CD8-positive, alpha-beta memory T cell (primary cell): ENCODE measurements at regions not wholly inside any gene's neighbourhood (a gene's known extent, or its start where the extent isn't known, plus 50 kb on each side); places are given as distances from the start of the nearest gene placed in this dataset.

Experiments
- CTCF ChIA-PET: fragments of 350-600 bp; sonication (Branson Sonifier 250); formaldehyde crosslinking; loops from one replicate; lab custom pipeline; 2021; ENCODE audit warnings: antibody characterized with exemption; lab: Charles Lee
- POLR2A ChIA-PET: fragments of 350-600 bp; sonication (Branson Sonifier 250); formaldehyde crosslinking; loops from one replicate; lab custom pipeline; 2021; ENCODE audit warnings: antibody characterized with exemption; lab: Charles Lee
- DNase-seq, 5 donors: peaks; one replicate each; pipeline versions ENCODE4 v3.0.0 to v3.0.0-alpha.2; 2020 to 2022; ENCODE audit warnings: mixed read lengths in 1 of 5
- H3K27ac ChIP-seq: one replicate; pipeline ENCODE4 v1.7.0; 2013; ENCODE audit warnings: low read depth, mild to moderate bottlenecking, low read length, moderate library complexity
- H3K27me3 ChIP-seq: 2 replicates; pipeline ENCODE4 v1.7.0; 2013; ENCODE audit warnings: low read length, mild to moderate bottlenecking; ENCODE audit not compliant: insufficient read depth, poor library complexity, severe bottlenecking
- H3K36me3 ChIP-seq: 2 replicates; pipeline ENCODE4 v1.7.0; 2013; ENCODE audit warnings: mild to moderate bottlenecking, low read length, moderate library complexity; ENCODE audit not compliant: insufficient read depth
- H3K4me1 ChIP-seq: 2 replicates; pipeline ENCODE4 v1.7.0; 2013; ENCODE audit warnings: mild to moderate bottlenecking, low read length, moderate library complexity; ENCODE audit not compliant: insufficient read depth
- H3K4me3 ChIP-seq: 2 replicates; pipeline ENCODE4 v1.7.0; 2013; ENCODE audit warnings: mild to moderate bottlenecking, low read length
- H3K9me3 ChIP-seq: 2 replicates; pipeline ENCODE4 v1.7.0; 2013; ENCODE audit warnings: mild to moderate bottlenecking, low read length
- H3K27ac Mint-ChIP-seq, 8 donors: one replicate each; pipeline ENCODE4 v1.8.0; 2020 to 2021; ENCODE audit warnings: mixed read lengths in 8 of 8, mild to moderate bottlenecking in 6 of 8, inconsistent platforms in 3 of 8, moderate library complexity in 3 of 8
- H3K27me3 Mint-ChIP-seq, 2 donors: one replicate each; pipeline ENCODE4 v1.8.0; 2020 to 2021; ENCODE audit warnings: mixed read lengths in 2 of 2, mild to moderate bottlenecking in 1 of 2, moderate library complexity in 1 of 2
- H3K36me3 Mint-ChIP-seq, 3 donors: one replicate each; pipeline ENCODE4 v1.8.0; 2020 to 2021; ENCODE audit warnings: mixed read lengths in 3 of 3, inconsistent platforms in 1 of 3, mild to moderate bottlenecking in 1 of 3
- H3K4me1 Mint-ChIP-seq, 3 donors: one replicate each; pipeline ENCODE4 v1.8.0; 2020 to 2021; ENCODE audit warnings: mixed read lengths in 3 of 3, inconsistent platforms in 1 of 3, mild to moderate bottlenecking in 1 of 3
- H3K4me3 Mint-ChIP-seq, 7 donors: one replicate each; pipeline ENCODE4 v1.8.0; 2020 to 2021; ENCODE audit warnings: mixed read lengths in 7 of 7, mild to moderate bottlenecking in 6 of 7, moderate library complexity in 4 of 7, inconsistent platforms in 2 of 7
- H3K9me3 Mint-ChIP-seq, 5 donors: one replicate each; pipeline ENCODE4 v1.8.0; 2020 to 2022; ENCODE audit warnings: mixed read lengths in 5 of 5, mild to moderate bottlenecking in 3 of 5, moderate library complexity in 2 of 5, inconsistent platforms in 1 of 5

- no peak for DNase-seq
- Mint-ChIP-seq H3K36me3 (no peaks in the 10 kb centered on the region), H3K27ac (peak overlapping the region in 1 of 8 donors; percentile 40), H3K9me3 (peaks cover 0 to 3% (median 0%) of the 10 kb centered on the region in 5 donors), H3K27me3 (peaks cover 0 to 4% of the 10 kb centered on the region in 2 donors), H3K4me3 (no peak overlapping the region), H3K4me1 (no peaks in the 10 kb centered on the region)
- H3K27ac ChIP-seq = no peak overlapping the region
- POLR2A ChIA-PET = no interaction called here
- H3K4me1 ChIP-seq = no peaks in the 10 kb centered on the region
- no peaks in the 10 kb centered on the region for H3K36me3 ChIP-seq
- H3K4me3 ChIP-seq = no peak overlapping the region
- no peaks in the 10 kb centered on the region for H3K9me3 ChIP-seq
- CTCF ChIA-PET = no interaction called here
- H3K27me3 ChIP-seq = no peaks in the 10 kb centered on the region
Measured at GRCh38 chr10:128627811-128628210, 501.6 kb upstream of the MKI67 start.

- ChIA-PET CTCF (no interaction called here), POLR2A (no interaction called here)
- no peaks in the 10 kb centered on the region for H3K27me3 ChIP-seq
- H3K36me3 ChIP-seq = no peaks in the 10 kb centered on the region
- no peaks in the 10 kb centered on the region for H3K4me1 Mint-ChIP-seq
- H3K4me3 Mint-ChIP-seq = no peak overlapping the region
- peaks cover 0 to 3% (median 0%) of the 10 kb centered on the region in 5 donors for H3K9me3 Mint-ChIP-seq
- H3K4me1 ChIP-seq = no peaks in the 10 kb centered on the region
- no peak for DNase-seq
- no peaks in the 10 kb centered on the region for H3K9me3 ChIP-seq
- peaks cover 0 to 4% of the 10 kb centered on the region in 2 donors for H3K27me3 Mint-ChIP-seq
- no peak overlapping the region for H3K27ac ChIP-seq
- no peaks in the 10 kb centered on the region for H3K36me3 Mint-ChIP-seq
- H3K27ac Mint-ChIP-seq = no peak overlapping the region
- no peak overlapping the region for H3K4me3 ChIP-seq
Measured at GRCh38 chr10:128628252-128628651, 502.0 kb upstream of the MKI67 start.

GRCh38 chr10:128629111-128630096, 503.2 kb upstream of the MKI67 start:
- no peak overlapping the region for H3K4me3 Mint-ChIP-seq
- H3K9me3 Mint-ChIP-seq = peaks cover 0 to 3% (median 0%) of the 10 kb centered on the region in 5 donors
- ChIA-PET POLR2A (no interaction called here), CTCF (no interaction called here)
- H3K27me3 Mint-ChIP-seq = peaks cover 0 to 7% of the 10 kb centered on the region in 2 donors
- H3K36me3 Mint-ChIP-seq = no peaks in the 10 kb centered on the region
- H3K4me1 Mint-ChIP-seq = no peaks in the 10 kb centered on the region
- H3K27me3 ChIP-seq = no peaks in the 10 kb centered on the region
- H3K36me3 ChIP-seq = no peaks in the 10 kb centered on the region
- no peaks in the 10 kb centered on the region for H3K4me1 ChIP-seq
- H3K27ac Mint-ChIP-seq = no peak overlapping the region
- DNase-seq = no peak
- no peak overlapping the region for H3K4me3 ChIP-seq
- H3K27ac ChIP-seq = no peak overlapping the region
- H3K9me3 ChIP-seq = no peaks in the 10 kb centered on the region

DNA sequence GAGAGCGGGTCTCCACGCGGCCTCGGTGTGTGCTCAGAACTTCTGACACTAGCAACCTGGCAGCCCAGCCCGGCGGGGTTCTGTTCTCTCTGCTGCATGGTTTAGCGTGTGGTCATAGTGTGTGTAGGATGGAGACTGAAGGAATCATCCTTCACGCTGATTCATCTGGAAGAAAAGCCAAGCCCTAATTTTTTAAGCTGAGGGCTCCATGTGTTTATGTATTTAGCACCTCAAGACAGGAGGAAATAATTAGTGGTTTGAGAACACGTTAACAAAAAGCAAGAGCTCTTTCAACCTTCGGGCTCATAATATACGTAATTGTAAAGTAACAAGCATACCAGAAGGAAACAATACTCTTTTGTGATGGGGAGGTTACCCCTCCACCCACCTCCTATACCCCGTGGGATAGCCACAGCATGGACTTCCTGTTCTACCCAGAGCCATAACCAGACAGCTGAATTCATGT, 504.6 kb upstream of the MKI67 start:
- H3K4me3 Mint-ChIP-seq = no peak overlapping the region
- no peaks in the 10 kb centered on the region for H3K36me3 ChIP-seq
- no peak overlapping the region for H3K27ac Mint-ChIP-seq
- POLR2A ChIA-PET = no interaction called here
- no peaks in the 10 kb centered on the region for H3K27me3 ChIP-seq
- H3K9me3 Mint-ChIP-seq = peaks cover 0 to 3% (median 0%) of the 10 kb centered on the region in 5 donors
- H3K4me3 ChIP-seq = no peak overlapping the region
- CTCF ChIA-PET = no interaction called here
- H3K9me3 ChIP-seq = no peaks in the 10 kb centered on the region
- no peak for DNase-seq
- H3K36me3 Mint-ChIP-seq = no peaks in the 10 kb centered on the region
- H3K27me3 Mint-ChIP-seq = peaks cover 0 to 7% of the 10 kb centered on the region in 2 donors
- no peak overlapping the region for H3K27ac ChIP-seq
- no peaks in the 10 kb centered on the region for H3K4me1 Mint-ChIP-seq
- no peaks in the 10 kb centered on the region for H3K4me1 ChIP-seq

DNA sequence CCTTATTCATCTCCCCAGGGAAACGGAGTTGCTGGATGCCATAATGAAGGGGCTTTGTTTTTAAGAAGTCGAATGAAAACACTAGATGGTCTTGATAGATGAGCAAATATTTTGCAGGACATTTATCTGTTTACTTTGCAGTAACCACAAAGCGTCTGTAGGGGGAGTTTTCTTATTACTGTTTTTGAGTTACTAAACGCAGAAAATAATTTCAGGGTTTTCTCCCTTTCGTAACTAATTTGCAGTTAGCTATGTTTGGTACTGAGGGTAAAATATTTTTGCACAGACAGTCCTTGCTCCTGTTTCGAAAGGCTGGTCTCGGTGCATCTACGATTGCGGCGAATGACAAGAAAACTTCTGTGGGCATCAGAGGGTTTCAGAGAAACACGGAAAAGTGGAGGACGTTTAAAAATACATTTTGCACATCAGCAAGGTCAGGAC, 505.6 kb upstream of the MKI67 start:
- POLR2A ChIA-PET = no interaction called here
- CTCF ChIA-PET = no interaction called here
- peaks cover 0 to 3% (median 0%) of the 10 kb centered on the region in 5 donors for H3K9me3 Mint-ChIP-seq
- no peak for DNase-seq
- H3K36me3 ChIP-seq = no peaks in the 10 kb centered on the region
- H3K27ac ChIP-seq = no peak overlapping the region
- H3K4me1 ChIP-seq = no peaks in the 10 kb centered on the region
- H3K4me1 Mint-ChIP-seq = no peaks in the 10 kb centered on the region
- H3K36me3 Mint-ChIP-seq = no peaks in the 10 kb centered on the region
- no peak overlapping the region for H3K27ac Mint-ChIP-seq
- H3K27me3 Mint-ChIP-seq = peaks cover 1 to 7% of the 10 kb centered on the region in 2 donors
- no peak overlapping the region for H3K4me3 Mint-ChIP-seq
- H3K9me3 ChIP-seq = no peaks in the 10 kb centered on the region
- no peak overlapping the region for H3K4me3 ChIP-seq
- no peaks in the 10 kb centered on the region for H3K27me3 ChIP-seq

DNA sequence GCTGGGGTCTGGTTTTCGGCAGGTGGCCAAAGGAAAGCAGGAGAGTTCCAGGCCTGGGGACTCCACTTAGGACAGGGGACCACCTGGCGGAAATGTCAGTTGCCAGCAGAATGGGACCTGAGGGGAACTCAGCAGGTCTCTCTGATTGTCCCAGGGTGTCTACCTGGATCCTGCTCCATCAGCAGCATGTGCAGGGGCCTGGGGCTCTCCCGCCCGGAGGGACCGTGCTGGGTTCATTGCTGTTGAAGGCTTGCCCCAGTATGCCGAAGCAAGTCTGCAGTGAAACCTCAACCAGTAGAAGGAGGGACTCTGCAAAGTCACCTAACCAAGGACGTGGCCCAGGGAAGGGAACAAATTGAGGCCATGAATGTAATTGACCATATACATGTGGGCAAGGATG, 506.5 kb upstream of the MKI67 start:
- POLR2A ChIA-PET = no interaction called here
- Mint-ChIP-seq H3K9me3 (peaks cover 0 to 3% (median 0%) of the 10 kb centered on the region in 5 donors), H3K36me3 (no peaks in the 10 kb centered on the region)

DNA sequence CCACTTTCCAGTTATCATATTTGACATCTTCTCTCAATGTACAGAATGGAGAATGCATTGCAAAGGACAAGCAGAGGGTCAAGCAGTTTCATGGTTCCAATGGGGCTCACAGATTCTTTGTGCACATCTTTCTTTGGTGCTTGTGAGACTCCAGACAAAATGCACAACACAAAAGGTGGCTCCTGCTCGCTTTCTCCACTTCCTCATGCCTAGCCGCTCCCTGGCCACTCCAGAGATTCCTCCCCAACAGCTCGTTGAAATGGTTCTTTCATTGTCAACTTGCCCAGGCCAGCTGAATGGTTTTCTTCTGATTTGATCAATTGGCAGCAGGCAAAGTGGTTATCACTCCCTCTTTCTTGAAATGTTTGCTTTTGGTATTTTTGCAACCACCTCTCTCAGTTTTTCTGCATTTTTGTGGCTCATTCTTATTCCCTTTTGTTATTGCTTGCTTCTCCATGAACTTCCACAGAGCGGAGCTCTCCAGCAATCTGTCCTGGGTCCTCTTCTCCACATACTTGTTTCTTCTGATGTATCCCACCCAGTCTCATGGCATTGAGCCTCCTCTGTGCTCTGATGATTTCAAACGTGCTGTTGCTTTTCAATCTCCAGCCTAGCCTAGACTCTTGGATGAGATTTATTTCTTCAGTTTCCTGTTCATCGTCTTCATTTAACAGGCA, 507.8 kb upstream of the MKI67 start:
- Mint-ChIP-seq H3K27ac (no peak overlapping the region), H3K9me3 (peaks cover 0 to 3% (median 0%) of the 10 kb centered on the region in 5 donors), H3K4me1 (no peaks in the 10 kb centered on the region), H3K36me3 (no peaks in the 10 kb centered on the region), H3K4me3 (no peak overlapping the region), H3K27me3 (peaks cover 1 to 7% of the 10 kb centered on the region in 2 donors)
- Histone ChIP-seq H3K4me3 (no peak overlapping the region), H3K27ac (no peak overlapping the region), H3K9me3 (no peaks in the 10 kb centered on the region), H3K27me3 (no peaks in the 10 kb centered on the region), H3K4me1 (no peaks in the 10 kb centered on the region), H3K36me3 (no peaks in the 10 kb centered on the region)
- ChIA-PET CTCF (no interaction called here), POLR2A (no interaction called here)
- no peak for DNase-seq

More for the DNA sequence above, 506.5 kb upstream of the MKI67 start:
- no peak overlapping the region for H3K4me3 Mint-ChIP-seq
- peak overlapping the region in 1 of 8 donors; percentile 66 for H3K27ac Mint-ChIP-seq
- Histone ChIP-seq H3K27ac (no peak overlapping the region), H3K27me3 (no peaks in the 10 kb centered on the region), H3K9me3 (no peaks in the 10 kb centered on the region), H3K4me1 (no peaks in the 10 kb centered on the region), H3K4me3 (no peak overlapping the region), H3K36me3 (no peaks in the 10 kb centered on the region)
- CTCF ChIA-PET = no interaction called here
- H3K4me1 Mint-ChIP-seq = no peaks in the 10 kb centered on the region
- no peak for DNase-seq
- H3K27me3 Mint-ChIP-seq = peaks cover 1 to 7% of the 10 kb centered on the region in 2 donors

- H3K27ac ChIP-seq = no peak overlapping the region
- Mint-ChIP-seq H3K9me3 (peaks cover 0 to 3% (median 3%) of the 10 kb centered on the region in 5 donors), H3K27ac (no peak overlapping the region), H3K4me1 (no peaks in the 10 kb centered on the region), H3K36me3 (no peaks in the 10 kb centered on the region), H3K27me3 (no peaks in the 10 kb centered on the region), H3K4me3 (no peak overlapping the region)
- H3K36me3 ChIP-seq = no peaks in the 10 kb centered on the region
- CTCF ChIA-PET = no interaction called here
- H3K4me3 ChIP-seq = no peak overlapping the region
- POLR2A ChIA-PET = no interaction called here
- no peaks in the 10 kb centered on the region for H3K9me3 ChIP-seq
- no peak for DNase-seq
- no peaks in the 10 kb centered on the region for H3K27me3 ChIP-seq
- H3K4me1 ChIP-seq = no peaks in the 10 kb centered on the region
Measured at GRCh38 chr10:128642023-128642422, 515.8 kb upstream of the MKI67 start.
